ENCODE measurements at regions not wholly inside any gene's neighbourhood (a gene's known extent, or its start where the extent isn't known, plus 50 kb on each side); places are given as distances from the start of the nearest gene placed in this dataset.
"Not testable (repeated sequence)": the region's sequence is repeated elsewhere in the genome, so short reads cannot be mapped to it uniquely, and the experiment has no call there.

DNA sequence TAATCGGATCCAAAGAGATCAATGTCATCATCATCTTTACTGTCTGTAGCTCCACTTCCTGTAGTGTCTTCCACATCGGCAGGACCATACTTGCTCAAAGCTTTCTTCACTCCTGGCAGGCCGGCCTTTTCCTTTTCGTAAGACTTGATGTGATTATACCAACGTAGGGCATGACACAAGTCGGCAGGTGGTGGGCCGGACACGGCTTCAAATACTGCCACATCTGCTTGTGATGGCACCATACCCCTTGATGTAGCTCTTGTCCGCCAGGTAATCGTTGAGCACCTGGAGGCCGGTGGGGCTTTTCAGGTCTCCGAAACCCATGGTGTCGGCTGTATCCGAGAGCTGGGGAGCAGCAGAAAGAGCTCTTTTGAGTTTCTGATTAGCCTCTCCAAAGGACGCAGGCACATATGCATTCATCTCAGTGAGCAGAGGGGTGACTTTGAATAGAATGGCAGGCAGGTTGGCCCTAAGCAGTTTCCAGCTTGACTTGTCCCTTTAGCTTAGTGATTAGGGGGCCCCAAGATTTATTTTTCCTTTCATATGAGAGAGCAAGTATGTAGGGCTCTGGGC, 106.0 kb upstream of the PODXL start:
- DNase-seq, result not testable (repeated sequence)

DNA sequence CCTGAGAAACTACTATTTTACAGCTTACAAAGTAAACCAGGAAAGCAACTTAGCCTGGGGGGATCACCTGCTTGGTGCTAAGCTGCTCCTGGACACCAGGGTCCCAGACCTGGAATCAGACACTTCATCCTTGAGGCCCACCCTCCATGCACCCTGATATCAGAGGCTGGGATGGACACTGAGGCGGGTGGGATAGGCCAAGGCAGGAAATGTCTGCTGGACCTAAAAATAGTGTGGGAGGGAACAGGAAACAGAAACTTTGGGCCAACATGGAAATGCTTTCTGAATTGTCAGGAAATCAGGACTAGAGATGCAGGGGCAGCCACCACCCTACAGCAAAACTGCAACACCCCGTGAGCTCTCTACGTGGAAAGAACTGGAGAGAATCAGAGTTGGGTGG, 101.5 kb upstream of the PODXL start:
- DNase-seq, result no peak

DNA sequence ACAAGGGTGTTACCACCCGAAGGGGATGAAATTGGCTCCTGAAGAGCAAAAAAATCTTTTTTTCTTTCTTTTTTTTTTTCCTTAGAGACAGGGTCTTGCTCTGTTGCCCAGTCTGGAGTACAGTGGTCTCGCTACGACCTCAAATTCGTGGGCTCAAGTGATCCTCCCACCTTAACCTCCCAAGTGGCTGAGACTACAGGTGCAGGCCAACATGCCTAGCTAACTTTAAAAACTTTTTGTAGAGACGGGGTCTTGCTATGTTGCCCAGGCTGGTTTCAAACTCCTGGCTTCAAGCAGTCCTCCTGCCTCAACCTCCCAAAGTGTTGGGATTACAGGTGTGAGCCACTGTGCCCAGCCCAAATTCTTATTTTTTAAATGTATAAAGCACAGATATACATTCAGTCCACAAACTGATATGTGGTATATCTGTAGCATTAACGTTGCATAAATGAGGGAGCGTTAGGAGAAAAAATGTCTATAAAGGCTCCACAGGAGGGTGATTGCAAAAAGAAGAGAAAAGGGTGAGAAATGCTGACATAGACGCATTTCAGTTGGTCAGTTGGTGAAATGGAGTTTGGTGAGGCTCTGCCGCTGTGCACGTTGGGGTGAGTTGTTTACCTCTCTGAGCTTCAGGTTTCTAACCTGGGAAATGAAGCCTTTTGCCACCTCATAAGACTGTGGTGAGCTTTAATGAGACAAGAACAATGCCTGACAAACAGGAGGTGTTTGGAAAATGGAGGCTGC, 100.7 kb upstream of the PODXL start:
- no peak for DNase-seq

DNA sequence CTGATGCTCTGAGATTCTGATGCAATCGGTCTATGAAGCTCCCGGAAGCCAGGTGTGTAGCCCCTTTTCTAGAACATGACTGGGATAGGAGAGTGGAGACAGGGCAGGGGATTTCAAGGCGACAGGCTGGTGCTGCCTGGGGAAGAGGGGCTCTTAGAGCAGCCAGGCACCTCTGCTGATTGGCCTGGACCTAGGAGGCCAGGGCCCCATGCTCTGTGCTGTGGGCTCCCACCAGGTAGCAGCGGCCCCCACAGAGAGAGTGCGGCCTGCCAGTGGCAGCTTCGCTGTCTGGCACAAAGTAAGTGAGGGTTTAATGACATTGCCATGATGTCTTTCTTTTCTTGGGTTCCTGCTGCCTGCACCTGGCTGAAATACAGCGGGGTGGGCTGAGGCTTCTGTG, 99.4 kb upstream of the PODXL start:
- no peak for DNase-seq

DNA sequence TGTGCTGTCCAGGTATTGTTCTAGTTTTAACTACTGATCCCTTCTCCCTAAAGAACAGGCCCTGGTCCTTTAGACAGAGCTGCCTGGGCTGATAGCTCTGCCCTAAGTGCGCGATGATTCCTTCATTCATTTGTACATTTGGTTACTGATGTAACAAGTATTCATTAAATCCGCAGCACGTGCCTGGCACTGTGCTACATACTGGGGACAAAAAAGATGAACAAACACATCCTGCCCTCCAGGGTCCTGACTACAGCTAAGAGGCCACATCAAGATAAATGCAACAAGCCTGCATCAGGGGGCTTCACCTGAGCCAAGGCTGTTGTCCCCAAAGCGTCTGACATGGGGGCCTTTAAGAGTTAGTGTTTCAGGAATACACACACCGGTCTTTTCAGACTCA, 99.0 kb upstream of the PODXL start:
- no peak for DNase-seq

DNA sequence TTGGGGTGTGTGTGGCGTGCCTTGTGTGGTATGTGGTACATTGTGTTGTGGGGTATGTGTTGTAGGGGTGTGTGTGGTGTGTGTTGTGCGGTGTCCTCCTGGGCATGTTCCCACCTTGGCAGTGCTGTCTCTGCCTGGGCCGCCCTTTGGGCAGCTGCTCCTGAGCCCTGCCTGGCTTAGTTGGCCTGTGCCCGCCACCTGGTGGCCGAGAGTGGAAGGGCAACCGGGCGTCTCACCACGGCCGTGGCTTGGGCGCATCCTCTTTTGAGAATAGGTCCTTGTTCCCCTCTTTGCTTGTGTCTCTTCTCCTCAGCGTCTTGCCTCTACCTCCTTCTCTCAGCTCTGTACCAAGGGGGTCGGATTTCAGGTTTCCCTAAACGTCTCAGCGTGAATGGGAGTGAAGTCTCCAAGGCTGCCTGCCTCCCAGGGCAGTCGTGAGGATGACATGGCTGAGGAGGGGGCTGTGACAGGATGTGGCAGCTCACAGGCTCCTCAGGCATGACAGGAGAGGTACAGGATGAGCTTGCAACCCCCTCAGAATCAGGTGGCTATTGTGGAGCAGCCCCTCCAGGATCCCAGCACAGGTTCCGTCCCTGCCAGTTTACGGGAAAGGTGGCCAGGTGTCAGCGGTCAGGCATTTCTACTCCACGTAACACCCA, 98.4 kb upstream of the PODXL start:
- DNase-seq, result peak; percentile 86

DNA sequence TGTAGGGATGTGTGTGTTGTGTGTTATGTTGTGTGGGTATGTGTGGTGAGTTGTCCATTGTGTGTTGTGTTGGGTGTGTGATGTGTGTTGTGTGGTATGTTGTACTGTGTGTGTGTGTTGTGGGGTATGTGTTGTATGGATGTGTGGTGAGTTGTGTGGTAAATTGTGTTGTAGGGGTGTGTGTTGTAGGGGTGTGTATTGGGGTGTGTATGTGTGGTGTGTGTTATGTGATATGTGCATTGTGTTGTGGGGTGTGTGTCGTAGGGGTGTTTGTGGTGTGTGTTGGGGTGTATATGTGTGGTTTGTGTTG, 97.8 kb upstream of the PODXL start:
- no peak for DNase-seq

DNA sequence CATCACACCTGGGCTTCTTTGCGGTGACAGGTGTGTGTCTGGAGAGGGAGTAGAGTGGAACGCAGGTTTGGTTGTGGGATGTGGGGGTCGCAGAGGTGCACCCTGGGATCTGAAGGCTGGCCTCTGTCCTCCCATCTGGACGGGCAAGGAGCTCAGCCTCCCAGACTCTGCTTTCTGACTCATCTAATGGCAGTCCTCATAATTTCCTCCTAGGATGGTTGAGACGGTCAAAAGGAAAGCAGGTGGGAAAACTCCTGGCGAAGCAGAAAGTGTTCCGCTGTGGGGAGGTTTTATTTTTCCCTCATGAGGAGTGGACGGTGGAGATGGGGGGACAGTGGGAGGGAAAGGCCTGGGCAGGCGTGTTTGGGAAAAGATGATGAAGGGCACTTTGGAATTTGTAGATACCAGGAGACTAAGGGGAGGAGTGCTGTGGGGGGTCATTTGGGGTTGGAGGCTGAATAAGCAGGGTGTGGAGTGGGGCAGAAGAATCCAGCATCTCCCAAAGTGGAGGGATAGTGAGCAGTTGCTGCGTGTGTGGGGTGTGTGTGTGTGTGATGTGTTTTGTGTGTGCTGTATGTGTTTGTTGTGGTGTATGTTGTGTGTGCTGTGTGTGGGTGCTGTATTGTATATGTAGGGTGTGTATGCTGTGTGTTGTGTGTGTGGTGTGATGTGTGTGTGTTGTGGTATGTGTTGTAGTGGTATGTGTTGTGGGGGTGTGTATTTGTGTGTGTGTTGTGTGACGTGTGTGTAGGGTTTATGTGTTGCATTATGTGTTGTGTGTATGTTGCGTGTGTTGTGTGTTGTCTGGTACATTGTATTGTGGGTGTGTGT, 97.2 kb upstream of the PODXL start:
- DNase-seq, result no peak

DNA sequence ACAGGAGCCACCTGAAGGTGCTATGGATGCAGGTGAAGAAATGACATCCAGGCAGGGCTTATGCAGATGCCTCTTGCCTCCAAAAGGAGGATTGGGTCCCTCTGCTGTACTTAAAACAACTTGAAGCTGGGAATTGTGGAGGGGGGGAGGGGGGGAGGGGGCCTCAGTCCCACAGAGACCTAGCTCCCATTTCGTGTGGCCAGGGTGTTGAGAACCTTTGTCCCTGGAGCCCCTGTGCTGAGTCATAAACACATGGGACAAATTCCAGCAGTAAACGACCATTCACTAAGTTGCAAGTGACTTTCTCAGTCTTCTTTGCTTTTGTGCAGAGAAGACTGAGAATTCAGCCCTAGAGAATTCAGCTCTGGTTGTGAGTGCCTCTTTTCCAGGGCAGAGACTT, 96.5 kb upstream of the PODXL start:
- DNase-seq, result no peak

DNA sequence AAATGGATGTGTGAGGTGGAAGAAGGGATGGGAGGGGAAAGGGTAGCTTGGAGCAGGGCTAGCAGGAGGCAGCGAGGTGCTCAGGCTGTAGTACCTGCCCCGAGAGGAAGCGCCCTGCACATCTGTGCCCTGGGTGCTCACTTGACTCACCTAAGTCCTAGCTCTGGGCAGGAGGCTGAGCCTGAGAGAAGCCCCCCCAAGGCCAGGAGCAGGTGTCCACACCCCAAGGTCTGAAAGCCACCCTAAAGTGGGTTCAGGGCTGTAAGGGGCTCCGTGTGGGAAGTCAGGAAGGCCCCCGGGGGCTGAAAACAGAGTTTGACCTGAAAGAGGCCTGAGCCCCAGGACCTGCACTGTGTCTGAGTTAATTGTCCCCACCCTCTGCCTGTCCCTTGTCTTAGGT, 95.8 kb upstream of the PODXL start:
- no peak for DNase-seq

DNA sequence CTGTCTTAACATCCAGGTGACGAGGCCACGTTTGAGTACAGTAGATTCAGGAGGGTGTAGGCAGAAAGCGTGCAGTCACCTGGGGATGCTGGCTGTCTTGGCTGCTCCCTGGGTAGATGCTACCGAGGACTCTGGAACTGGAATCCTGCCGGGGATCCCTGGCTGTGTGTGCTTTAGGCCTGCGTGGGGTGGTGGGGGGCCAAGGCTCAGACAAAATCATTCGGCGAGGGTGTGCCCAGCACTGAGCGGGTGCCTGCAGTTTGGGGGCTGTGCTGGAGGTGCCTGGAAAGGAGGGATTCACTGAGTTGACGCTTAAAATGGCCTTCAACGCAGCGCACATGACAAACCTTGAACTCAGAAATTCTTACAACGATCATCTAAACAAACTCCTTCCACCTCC, 93.5 kb upstream of the PODXL start:
- DNase-seq, result no peak

DNA sequence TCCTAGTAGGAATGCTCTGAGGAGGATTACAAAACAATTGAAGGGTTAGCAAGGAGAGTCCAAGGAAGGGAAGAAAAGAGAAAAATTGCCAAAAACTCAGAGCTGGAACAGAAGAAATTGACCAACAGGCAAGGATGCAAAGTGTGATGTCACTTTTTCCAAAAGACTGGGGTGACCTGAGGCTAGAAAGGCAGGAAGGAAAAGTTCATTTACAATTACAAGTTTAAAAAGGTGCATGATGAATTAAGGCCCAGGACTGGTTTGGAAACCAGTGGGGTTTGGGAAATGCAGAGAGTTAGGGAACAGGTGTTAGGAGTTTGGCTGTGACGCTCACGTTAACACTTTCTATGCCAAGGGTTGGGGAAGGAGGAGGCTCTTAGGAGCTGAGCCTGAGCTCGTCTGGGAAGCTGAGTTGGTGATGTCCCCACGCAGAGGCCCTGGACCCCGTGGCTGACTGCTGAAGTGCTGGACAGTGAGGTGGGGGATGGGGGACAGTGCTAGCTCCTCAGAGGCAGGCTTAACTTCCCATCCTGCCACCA, 92.6 kb upstream of the PODXL start:
- no peak for DNase-seq

DNA sequence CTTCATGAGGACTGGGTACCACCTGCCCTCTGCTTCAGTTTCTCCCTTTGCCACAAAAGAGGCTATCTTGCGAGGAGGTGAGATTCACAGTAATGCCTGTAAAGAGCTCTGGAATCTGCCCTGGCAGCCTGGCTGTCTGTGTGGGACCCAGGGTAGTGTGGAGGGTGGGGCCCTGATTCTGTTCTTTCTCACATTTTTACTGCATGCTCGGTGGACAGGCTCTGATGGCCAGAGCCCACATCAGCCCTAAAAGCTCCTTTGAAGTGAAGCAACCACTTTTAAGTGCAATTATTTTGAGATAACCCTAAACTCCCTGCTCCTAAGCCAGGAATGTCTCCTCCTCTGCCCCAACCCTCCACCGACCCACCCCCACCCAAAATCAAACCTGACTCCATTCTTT, 92.1 kb upstream of the PODXL start:
- DNase-seq, result no peak

DNA sequence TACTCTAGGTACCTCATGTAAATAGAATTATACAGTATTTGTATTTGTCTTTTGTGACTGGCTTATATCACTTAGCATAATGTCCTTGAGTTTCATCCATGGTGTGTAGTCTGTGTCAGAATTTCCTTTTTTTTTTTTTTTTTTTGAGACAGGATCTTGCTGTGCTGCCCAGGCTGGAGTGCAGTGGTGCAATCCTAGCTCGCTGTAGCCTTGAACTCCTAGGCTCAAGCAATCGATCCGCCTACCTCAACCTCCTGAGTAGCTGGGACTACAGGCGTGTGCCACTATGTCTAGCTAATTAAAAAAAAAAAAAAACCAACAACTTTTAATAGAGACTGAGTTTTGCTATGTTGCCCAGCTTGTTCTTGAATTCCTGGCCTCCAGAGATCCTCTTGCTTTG, 89.8 kb upstream of the PODXL start:
- DNase-seq, result no peak

DNA sequence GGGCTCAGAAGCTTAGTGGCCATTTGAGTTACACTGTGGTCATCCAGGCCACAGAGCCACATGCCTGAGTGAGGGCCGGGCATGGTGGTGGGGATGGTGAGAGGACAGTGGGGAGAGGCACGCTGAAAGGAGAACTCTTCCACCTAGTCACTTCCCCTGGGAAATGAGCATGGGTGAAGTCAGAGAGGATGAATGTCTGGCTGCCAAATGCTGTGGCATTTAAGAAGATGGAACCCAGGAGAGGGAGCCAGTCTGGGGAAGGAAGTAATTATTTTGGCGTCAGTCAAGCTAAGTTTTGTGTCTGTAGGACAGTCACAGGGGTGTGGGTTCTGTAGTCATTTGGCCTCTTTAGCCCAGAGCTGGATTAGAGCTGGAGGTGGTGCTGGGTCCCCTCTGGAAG, 86.0 kb upstream of the PODXL start:
- no peak for DNase-seq

DNA sequence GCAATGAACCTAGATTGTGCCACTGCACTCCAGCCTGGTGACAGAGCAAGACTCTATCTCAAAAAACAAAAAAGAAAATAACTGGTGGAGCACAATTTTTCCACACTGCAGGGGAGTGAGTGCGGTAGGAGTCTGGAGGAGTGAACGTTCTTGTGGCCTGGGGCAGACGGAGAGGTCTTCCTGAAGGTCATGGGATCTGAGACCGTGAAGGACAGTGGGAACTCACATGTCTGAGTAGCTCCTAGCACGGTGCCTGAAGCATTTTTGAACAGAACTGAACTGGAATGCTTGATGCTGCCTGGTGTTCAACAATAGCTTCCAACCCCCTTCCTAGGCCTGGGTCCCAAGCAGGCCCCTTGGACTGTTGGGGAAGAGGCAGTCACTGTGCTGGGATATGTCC, 84.3 kb upstream of the PODXL start:
- DNase-seq, result no peak

DNA sequence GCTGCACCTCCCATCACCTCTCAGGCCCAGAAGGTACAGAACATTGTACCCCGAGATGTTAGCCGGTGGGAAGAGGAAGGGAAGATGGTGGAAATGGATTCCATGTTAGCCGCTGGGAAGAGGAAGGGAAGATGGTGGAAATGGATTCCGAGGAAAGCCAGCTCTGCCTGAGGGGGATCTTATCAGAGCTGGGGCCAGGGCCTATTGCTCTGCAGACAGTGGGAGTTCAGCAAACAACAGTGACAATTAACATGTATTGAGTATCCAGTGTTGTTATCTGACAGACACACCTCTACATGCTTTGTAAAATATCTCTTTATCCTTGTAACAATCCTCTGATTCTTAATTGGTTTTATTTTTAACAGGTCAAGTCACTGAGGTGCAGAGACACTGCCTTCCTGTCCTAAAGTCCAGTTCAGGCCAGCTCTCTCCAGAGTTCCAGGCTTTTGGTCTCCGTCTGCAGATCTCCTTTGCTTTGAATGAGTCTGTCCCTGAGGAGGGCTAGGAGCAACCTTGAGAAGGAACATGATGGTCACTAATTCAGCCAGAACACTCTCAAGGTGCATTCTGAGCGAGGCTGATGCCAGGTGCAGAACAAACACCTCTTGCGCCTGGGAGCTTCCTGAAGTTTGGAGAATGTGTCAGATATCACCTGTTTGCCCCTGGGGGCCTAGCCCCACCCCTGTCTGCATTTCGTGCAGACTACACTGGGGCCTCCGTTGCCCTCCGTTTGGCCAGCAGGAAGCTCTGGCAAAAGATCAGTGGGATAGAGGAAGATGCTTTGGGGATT, 82.4 kb upstream of the PODXL start:
- DNase-seq, result no peak

DNA sequence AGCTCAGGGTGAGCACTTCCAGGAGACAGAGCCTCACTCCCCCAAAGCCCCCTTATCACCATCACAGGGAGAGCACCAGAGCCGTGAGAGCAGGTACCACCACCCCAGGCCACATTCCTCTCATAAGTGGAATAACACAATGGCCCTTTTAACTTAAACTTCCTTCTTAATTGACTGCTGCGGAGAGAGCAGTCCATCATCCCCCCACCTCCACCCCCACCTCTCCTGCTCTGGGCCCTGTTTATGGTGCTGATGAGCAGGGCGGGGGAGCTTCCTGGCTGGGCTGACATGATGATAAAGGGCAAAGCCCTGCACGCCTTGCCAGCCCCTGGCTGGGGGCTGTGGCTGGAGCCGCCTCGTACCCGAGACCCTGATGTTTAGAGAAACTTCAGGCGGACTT, 81.4 kb upstream of the PODXL start:
- no peak for DNase-seq

DNA sequence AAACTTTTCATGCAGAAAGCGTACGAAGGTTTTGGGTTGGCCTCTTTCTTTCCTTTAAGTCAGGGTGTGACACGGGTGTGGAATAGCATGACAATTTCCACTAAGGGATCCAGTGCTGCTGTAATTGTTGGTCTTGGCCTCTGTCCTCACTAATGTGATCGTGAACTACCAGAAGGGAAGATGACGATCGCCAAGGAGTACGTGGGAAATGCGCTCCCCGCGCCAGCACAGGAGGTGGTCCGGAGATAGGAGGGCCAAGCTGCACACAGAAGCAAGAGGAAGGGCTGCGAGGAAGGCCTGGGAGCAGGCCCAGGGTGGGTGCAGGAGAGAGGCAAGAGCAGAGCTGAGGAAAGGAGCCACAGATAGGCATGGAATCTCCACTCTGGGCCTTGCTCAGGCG, 79.7 kb upstream of the PODXL start:
- DNase-seq, result no peak

DNA sequence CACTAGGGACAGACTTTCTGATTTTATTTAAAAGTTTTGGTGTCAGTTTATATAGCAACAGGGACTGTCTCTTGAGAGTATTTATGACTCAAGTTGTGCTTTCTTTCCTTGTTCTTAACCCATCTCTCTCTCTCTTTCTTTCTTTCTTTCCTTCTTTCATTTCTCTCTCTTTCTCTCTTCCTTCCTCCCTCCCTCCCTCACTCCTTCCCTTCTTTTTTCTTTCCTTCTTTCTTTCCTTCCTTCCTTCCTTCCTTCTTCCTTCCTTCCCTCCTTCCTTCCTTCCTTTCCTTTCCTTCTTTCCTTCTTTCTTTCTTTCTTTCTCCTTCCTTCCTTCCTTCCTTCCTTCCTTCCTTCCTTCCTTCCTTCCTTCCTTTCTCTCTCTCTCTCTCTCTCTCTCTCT, 77.8 kb upstream of the PODXL start:
- DNase-seq, result not testable (repeated sequence)

DNA sequence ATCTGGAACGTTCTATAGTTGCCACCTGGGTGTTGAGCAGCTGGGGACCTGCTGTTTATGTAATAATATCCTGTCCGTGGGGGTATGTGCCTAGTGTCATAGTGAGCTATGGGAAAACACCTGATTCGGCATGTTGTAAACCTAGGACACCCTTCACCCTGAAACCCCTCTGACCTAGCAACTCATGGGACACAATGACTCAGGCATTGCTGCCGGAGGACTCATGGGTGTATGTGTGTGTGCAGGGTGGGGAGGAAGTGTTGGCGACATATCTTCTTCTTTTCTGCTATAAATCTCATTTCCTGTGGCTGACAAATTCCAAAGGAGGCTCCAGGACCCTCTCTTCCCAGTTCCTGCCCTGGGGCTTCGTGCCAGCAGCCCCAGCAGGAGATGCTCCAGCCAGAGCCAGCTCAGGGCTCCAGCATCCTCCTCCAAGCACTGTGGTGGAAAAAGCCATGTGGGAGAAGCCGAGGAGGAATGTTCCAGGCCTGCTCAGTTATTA, 77.0 kb upstream of the PODXL start:
- no peak for DNase-seq

DNA sequence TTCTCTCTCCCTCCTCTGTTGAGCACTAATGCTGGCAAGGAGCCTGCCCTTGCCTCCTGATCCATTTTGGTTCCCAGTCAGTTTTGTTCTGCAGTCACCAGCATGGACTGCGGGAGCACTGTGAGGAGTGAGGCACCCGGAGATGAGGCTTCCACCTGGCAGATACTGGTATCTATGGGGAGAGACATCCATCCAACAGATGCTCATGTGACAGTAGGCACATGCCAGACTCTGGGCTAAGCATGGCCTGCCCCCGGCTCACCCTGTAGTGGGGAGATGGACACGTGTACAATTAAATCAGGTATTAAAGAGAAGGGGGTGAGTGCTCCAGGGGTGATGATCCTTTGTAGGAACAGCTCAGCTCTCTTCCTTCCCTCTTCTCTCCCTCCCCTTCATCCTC, 74.0 kb upstream of the PODXL start:
- no peak for DNase-seq
